ENCODE measurements at regions not wholly inside any gene's neighbourhood (a gene's known extent, or its start where the extent isn't known, plus 50 kb on each side); places are given as distances from the start of the nearest gene placed in this dataset.

GRCh38 chr20:6496874-6497273 lies 270.6 kb upstream of the BMP2 start:
- Histone ChIP-seq H3K27ac (ENCODE audit: poor library complexity, severe bottlenecking) (no peak overlapping the region), H3K4me3 (ENCODE audit: severe bottlenecking) (no peak overlapping the region), H3K9me3 (ENCODE audit: severe bottlenecking) (peaks cover 3% of the 10 kb centered on the region), H3K27me3 (ENCODE audit: insufficient read depth, poor library complexity, severe bottlenecking) (no peaks in the 10 kb centered on the region), H3K4me1 (ENCODE audit: insufficient read depth, poor library complexity, severe bottlenecking) (peaks cover 14% of the 10 kb centered on the region), H3K36me3 (ENCODE audit: low read depth) (no peaks in the 10 kb centered on the region)
- TF ChIP-seq CTCF (IDR thresholded peaks at IDR 0.05; ENCODE audit: poor library complexity, severe bottlenecking), result no peak
- DNase-seq (ENCODE audit: low spot score), result no peak
- ATAC-seq (ENCODE audit: low read depth), result no peak

- no peak overlapping the region for H3K27ac ChIP-seq (ENCODE audit: poor library complexity, severe bottlenecking)
- H3K27me3 ChIP-seq (ENCODE audit: insufficient read depth, poor library complexity, severe bottlenecking), result no peaks in the 10 kb centered on the region
- peaks cover 3% of the 10 kb centered on the region for H3K9me3 ChIP-seq (ENCODE audit: severe bottlenecking)
- TF ChIP-seq CTCF (IDR thresholded peaks at IDR 0.05; ENCODE audit: poor library complexity, severe bottlenecking), result no peak
- no peak overlapping the region for H3K4me3 ChIP-seq (ENCODE audit: severe bottlenecking)
- ATAC-seq (ENCODE audit: low read depth) (no peak), DNase-seq (ENCODE audit: low spot score) (no peak)
- no peaks in the 10 kb centered on the region for H3K36me3 ChIP-seq (ENCODE audit: low read depth)
- H3K4me1 ChIP-seq (ENCODE audit: insufficient read depth, poor library complexity, severe bottlenecking), result peaks cover 8% of the 10 kb centered on the region
Observed at GRCh38 chr20:6495907-6496306, 271.6 kb upstream of the BMP2 start.

- no peak overlapping the region for H3K27ac ChIP-seq (ENCODE audit: poor library complexity, severe bottlenecking)
- H3K9me3 ChIP-seq (ENCODE audit: severe bottlenecking), result peaks cover 3% of the 10 kb centered on the region
- no peak overlapping the region for H3K4me3 ChIP-seq (ENCODE audit: severe bottlenecking)
- no peaks in the 10 kb centered on the region for H3K27me3 ChIP-seq (ENCODE audit: insufficient read depth, poor library complexity, severe bottlenecking)
- ATAC-seq (ENCODE audit: low read depth) (peak; percentile 64), DNase-seq (ENCODE audit: low spot score) (no peak)
- no peak for TF ChIP-seq CTCF (IDR thresholded peaks at IDR 0.05; ENCODE audit: poor library complexity, severe bottlenecking)
- H3K36me3 ChIP-seq (ENCODE audit: low read depth), result no peaks in the 10 kb centered on the region
- peaks cover 13% of the 10 kb centered on the region for H3K4me1 ChIP-seq (ENCODE audit: insufficient read depth, poor library complexity, severe bottlenecking)
Observed at GRCh38 chr20:6492271-6493055, 275.0 kb upstream of the BMP2 start.

- Histone ChIP-seq H3K27ac (ENCODE audit: poor library complexity, severe bottlenecking) (no peak overlapping the region), H3K27me3 (ENCODE audit: insufficient read depth, poor library complexity, severe bottlenecking) (no peaks in the 10 kb centered on the region), H3K4me1 (ENCODE audit: insufficient read depth, poor library complexity, severe bottlenecking) (peaks cover 13% of the 10 kb centered on the region), H3K4me3 (ENCODE audit: severe bottlenecking) (no peak overlapping the region), H3K9me3 (ENCODE audit: severe bottlenecking) (peaks cover 3% of the 10 kb centered on the region), H3K36me3 (ENCODE audit: low read depth) (no peaks in the 10 kb centered on the region)
- ATAC-seq (ENCODE audit: low read depth), result no peak
- no peak for DNase-seq (ENCODE audit: low spot score)
- TF ChIP-seq CTCF (IDR thresholded peaks at IDR 0.05; ENCODE audit: poor library complexity, severe bottlenecking), result no peak
Observed at GRCh38 chr20:6490849-6491248, 276.6 kb upstream of the BMP2 start.

Data from RWPE2 (cell line).